Stomach (tissue), 4 donors: ENCODE measurements at regions not wholly inside any gene's neighbourhood (a gene's known extent, or its start where the extent isn't known, plus 50 kb on each side); places are given as distances from the start of the nearest gene placed in this dataset.

Source experiments
- POLR2A ChIP-seq, 4 donors: fragments of 450-650 bp; IDR thresholded peaks; one replicate each; pipeline ENCODE4 v1.6.1; 2016; ENCODE audit warnings: antibody characterized with exemption in 4 of 4, control low read depth in 2 of 4, mild to moderate bottlenecking in 1 of 4, moderate library complexity in 1 of 4
- TF ChIP-seq, protein P1 (sequence below), 7 experiments: fragments of 450-650 bp in 4 of 7; fragments of 200-600 bp in 3 of 7; sonication (generic) in 3 of 7; IDR thresholded peaks; one replicate each; pipeline ENCODE4 v1.5.1; 2016 to 2019; ENCODE audit warnings: antibody characterized with exemption in 7 of 7, control low read depth in 2 of 7, mild to moderate bottlenecking in 1 of 7

DNA sequence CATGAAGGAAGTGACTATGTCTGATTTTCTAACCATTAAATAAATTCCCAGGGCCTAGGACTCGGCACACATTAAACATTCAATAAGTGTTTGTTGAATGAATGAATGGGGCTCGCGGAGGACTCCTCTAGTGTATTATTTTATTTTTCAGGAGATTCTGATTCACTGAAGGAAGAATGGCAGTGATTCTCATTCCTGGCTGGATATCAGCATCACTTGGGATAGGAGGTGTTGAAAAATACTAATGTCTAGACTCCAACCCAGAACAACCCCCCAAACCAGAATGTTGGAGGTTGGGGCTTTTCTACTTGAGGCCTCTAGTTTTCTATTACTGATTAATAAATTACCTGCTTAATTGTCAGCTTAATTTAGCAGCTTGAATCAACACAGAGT, 195.4 kb downstream of the BTBD3 start:
- TF ChIP-seq, protein P1, sequence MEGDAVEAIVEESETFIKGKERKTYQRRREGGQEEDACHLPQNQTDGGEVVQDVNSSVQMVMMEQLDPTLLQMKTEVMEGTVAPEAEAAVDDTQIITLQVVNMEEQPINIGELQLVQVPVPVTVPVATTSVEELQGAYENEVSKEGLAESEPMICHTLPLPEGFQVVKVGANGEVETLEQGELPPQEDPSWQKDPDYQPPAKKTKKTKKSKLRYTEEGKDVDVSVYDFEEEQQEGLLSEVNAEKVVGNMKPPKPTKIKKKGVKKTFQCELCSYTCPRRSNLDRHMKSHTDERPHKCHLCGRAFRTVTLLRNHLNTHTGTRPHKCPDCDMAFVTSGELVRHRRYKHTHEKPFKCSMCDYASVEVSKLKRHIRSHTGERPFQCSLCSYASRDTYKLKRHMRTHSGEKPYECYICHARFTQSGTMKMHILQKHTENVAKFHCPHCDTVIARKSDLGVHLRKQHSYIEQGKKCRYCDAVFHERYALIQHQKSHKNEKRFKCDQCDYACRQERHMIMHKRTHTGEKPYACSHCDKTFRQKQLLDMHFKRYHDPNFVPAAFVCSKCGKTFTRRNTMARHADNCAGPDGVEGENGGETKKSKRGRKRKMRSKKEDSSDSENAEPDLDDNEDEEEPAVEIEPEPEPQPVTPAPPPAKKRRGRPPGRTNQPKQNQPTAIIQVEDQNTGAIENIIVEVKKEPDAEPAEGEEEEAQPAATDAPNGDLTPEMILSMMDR (IDR thresholded peaks at IDR 0.05), result no peak
- TF ChIP-seq POLR2A (IDR thresholded peaks at IDR 0.05), result no peak
